H1 (cell line): ENCODE measurements at regions not wholly inside any gene's neighbourhood (a gene's known extent, or its start where the extent isn't known, plus 50 kb on each side); places are given as distances from the start of the nearest gene placed in this dataset.

Experiments used
- POLR2A ChIP-seq, 2 experiments: IDR thresholded peaks; 1 replicate in 1 of 2; 2 replicates in 1 of 2; pipeline ENCODE4 v1.6.1; 2011; ENCODE audit warnings: low read depth in 2 of 2, low read length in 2 of 2, mild to moderate bottlenecking in 2 of 2; ENCODE audit errors: control extremely low read depth in 1 of 2
- TF ChIP-seq, protein P1 (sequence below): fragments of 300-600 bp; sonication (generic); IDR thresholded peaks from 2 replicates; pipeline ENCODE4 v1.7.1; 2012; ENCODE audit warnings: low read length, moderate library complexity, mild to moderate bottlenecking, inconsistent platforms; ENCODE audit not compliant: insufficient replicate concordance

DNA sequence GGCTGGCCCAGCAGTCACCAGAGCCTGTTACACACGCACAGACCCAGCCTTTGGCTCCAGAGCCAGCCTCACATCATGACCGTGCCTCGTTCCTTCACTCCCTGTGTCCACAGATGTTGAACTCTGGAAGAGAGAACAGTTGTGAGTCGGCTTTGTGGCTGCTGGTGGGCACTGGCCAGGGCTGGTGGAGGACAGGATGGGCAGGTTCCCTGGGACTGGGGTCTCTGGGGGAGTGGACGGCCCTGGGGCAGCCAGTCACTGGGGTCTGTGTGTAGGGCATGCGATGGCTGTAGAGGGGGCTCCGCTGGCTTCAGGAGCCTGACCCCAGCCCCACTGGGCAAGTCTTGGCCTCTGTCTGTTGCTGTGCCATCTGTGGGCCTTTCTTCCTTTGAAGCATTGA is 1070.1 kb downstream of the BRD1 start (continued):
- TF ChIP-seq, protein P1, sequence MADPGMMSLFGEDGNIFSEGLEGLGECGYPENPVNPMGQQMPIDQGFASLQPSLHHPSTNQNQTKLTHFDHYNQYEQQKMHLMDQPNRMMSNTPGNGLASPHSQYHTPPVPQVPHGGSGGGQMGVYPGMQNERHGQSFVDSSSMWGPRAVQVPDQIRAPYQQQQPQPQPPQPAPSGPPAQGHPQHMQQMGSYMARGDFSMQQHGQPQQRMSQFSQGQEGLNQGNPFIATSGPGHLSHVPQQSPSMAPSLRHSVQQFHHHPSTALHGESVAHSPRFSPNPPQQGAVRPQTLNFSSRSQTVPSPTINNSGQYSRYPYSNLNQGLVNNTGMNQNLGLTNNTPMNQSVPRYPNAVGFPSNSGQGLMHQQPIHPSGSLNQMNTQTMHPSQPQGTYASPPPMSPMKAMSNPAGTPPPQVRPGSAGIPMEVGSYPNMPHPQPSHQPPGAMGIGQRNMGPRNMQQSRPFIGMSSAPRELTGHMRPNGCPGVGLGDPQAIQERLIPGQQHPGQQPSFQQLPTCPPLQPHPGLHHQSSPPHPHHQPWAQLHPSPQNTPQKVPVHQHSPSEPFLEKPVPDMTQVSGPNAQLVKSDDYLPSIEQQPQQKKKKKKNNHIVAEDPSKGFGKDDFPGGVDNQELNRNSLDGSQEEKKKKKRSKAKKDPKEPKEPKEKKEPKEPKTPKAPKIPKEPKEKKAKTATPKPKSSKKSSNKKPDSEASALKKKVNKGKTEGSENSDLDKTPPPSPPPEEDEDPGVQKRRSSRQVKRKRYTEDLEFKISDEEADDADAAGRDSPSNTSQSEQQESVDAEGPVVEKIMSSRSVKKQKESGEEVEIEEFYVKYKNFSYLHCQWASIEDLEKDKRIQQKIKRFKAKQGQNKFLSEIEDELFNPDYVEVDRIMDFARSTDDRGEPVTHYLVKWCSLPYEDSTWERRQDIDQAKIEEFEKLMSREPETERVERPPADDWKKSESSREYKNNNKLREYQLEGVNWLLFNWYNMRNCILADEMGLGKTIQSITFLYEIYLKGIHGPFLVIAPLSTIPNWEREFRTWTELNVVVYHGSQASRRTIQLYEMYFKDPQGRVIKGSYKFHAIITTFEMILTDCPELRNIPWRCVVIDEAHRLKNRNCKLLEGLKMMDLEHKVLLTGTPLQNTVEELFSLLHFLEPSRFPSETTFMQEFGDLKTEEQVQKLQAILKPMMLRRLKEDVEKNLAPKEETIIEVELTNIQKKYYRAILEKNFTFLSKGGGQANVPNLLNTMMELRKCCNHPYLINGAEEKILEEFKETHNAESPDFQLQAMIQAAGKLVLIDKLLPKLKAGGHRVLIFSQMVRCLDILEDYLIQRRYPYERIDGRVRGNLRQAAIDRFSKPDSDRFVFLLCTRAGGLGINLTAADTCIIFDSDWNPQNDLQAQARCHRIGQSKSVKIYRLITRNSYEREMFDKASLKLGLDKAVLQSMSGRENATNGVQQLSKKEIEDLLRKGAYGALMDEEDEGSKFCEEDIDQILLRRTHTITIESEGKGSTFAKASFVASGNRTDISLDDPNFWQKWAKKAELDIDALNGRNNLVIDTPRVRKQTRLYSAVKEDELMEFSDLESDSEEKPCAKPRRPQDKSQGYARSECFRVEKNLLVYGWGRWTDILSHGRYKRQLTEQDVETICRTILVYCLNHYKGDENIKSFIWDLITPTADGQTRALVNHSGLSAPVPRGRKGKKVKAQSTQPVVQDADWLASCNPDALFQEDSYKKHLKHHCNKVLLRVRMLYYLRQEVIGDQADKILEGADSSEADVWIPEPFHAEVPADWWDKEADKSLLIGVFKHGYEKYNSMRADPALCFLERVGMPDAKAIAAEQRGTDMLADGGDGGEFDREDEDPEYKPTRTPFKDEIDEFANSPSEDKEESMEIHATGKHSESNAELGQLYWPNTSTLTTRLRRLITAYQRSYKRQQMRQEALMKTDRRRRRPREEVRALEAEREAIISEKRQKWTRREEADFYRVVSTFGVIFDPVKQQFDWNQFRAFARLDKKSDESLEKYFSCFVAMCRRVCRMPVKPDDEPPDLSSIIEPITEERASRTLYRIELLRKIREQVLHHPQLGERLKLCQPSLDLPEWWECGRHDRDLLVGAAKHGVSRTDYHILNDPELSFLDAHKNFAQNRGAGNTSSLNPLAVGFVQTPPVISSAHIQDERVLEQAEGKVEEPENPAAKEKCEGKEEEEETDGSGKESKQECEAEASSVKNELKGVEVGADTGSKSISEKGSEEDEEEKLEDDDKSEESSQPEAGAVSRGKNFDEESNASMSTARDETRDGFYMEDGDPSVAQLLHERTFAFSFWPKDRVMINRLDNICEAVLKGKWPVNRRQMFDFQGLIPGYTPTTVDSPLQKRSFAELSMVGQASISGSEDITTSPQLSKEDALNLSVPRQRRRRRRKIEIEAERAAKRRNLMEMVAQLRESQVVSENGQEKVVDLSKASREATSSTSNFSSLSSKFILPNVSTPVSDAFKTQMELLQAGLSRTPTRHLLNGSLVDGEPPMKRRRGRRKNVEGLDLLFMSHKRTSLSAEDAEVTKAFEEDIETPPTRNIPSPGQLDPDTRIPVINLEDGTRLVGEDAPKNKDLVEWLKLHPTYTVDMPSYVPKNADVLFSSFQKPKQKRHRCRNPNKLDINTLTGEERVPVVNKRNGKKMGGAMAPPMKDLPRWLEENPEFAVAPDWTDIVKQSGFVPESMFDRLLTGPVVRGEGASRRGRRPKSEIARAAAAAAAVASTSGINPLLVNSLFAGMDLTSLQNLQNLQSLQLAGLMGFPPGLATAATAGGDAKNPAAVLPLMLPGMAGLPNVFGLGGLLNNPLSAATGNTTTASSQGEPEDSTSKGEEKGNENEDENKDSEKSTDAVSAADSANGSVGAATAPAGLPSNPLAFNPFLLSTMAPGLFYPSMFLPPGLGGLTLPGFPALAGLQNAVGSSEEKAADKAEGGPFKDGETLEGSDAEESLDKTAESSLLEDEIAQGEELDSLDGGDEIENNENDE, result no peak
- TF ChIP-seq POLR2A (IDR thresholded peaks at IDR 0.05; ENCODE audit: control extremely low read depth in 1 of 2, low read depth in 2 of 2, low read length in 2 of 2), result no peak
